Fibroblast of gingiva (primary cell): ENCODE measurements at regions not wholly inside any gene's neighbourhood (a gene's known extent, or its start where the extent isn't known, plus 50 kb on each side); places are given as distances from the start of the nearest gene placed in this dataset.

Experiments used
- DNase-seq: peaks from one replicate; pipeline ENCODE4 v3.0.0-alpha.2; 2011; ENCODE audit warnings: low read depth

DNA sequence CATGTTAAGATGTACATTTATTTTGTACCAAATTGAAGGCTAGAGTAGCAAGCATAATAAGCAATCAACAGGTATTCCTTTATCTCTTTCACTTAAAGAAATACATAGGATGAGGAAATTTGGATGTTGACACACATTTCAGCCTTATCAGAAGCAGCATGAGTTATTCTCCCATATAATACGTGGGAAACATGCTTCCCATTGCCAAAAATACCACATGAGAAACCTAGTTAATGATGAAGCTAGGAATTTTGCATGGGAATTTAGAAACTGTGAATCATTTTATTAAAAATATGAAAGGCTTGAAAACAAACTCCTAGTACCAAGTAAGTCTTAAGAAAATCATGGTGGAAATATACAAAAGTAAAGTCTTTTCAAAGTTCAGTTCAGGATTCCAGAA lies 751.8 kb downstream of the TSN start:
- no peak for DNase-seq

- no peak for DNase-seq
Measured at GRCh38 chr2:122512091-122512490, 756.6 kb downstream of the TSN start.

GRCh38 chr2:122514451-122514996 lies 759.1 kb downstream of the TSN start:
- DNase-seq: no peak

- no peak for DNase-seq
Measured at GRCh38 chr2:122515731-122516290, 760.4 kb downstream of the TSN start.

GRCh38 chr2:122516775-122517174 lies 761.3 kb downstream of the TSN start:
- no peak for DNase-seq

DNA sequence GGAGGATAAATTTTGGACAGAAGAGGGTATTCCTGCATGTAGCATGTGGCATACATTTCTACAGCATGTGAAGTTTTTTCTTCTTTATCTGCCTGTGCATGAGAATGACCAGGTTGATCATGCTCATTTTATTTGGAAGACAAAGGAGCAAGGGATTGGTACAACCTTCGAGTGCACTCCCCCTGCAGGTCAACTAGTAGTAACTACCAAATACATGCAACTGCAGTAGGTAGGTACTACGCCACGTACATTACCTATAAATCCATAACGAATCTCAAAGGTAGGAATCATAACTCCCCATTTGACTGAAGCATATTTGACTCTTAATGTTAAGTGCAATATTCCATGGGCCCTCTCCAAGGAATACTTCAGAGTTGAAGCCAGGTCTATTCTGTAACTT lies 763.9 kb downstream of the TSN start:
- DNase-seq: no peak

GRCh38 chr2:122519821-122520611 lies 764.6 kb downstream of the TSN start:
- no peak for DNase-seq

GRCh38 chr2:122523143-122523542 lies 767.7 kb downstream of the TSN start:
- DNase-seq: no peak

GRCh38 chr2:122523981-122524380 lies 768.5 kb downstream of the TSN start:
- no peak for DNase-seq

DNA sequence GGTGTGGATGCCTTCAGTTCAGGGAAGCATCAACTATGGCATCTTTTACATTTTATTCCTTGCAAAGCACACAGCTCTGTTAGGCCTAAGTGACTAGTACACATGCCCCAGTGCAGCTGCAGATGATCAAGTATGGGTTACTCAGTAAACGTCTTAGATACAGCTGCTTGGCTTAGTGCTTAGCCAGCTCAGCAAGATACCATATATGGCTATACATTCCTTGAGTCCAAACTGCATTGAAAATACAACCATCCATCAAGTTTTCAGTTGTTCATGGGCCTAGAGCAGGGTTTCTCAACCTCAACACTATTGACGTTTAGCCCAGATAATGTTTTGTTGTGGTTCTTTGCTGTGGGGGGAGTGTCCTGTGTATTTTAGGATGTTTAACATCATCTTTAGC lies 769.9 kb downstream of the TSN start:
- no peak for DNase-seq

GRCh38 chr2:122528061-122528460 lies 772.6 kb downstream of the TSN start:
- DNase-seq: no peak

DNA sequence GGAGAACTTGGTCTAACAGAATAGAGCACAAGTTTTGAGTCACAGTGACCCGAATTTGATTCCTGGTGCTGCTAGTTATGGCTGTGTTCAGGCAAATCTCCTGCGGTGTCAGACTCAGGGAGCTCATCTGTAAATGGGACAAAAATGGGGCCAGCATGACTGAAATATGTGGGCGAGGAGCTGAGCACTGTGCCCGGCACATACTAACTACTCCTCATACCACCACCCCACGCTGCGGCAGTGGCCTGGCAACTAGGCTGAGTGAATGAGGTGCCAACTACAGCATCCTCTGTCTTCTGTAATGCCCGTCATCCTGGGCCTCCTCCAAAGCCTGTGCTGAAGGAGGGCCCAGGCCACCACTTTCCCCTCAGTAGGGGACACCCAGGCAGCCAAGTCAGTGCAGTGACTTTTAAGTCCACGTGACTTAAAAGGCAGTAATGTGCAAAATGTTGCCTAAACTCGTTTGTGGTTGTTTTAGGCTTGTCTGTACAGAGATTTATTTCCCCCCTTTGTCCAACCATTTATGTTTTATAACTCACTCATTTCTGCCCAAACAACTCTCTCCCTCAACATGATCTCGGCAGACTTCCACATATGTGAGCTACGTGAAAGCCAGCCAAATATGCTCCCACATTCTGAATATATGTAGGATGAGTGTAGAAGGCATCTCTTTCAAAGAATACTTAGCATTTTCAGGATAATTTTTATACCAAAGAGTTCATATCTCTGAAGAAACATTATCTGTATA lies 773.7 kb downstream of the TSN start:
- DNase-seq: no peak

DNA sequence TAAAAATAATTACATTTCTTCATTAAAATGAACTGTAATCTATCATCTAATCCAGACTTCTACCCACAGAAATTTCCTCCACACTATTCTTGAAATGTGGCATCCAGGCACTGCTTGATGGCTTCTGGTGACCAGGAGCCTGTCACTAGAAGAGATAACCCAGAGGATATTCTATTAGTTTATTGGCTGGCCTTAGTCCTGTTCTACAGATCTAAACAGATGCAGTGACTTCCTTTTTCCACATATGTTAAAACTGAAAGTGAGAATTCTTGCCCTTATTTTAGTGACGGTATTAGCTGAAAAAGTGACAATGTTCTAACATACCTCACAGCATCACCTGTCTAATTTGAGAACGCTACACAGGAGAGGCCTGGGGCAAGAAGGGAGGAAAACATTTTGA lies 775.4 kb downstream of the TSN start:
- DNase-seq: no peak

DNA sequence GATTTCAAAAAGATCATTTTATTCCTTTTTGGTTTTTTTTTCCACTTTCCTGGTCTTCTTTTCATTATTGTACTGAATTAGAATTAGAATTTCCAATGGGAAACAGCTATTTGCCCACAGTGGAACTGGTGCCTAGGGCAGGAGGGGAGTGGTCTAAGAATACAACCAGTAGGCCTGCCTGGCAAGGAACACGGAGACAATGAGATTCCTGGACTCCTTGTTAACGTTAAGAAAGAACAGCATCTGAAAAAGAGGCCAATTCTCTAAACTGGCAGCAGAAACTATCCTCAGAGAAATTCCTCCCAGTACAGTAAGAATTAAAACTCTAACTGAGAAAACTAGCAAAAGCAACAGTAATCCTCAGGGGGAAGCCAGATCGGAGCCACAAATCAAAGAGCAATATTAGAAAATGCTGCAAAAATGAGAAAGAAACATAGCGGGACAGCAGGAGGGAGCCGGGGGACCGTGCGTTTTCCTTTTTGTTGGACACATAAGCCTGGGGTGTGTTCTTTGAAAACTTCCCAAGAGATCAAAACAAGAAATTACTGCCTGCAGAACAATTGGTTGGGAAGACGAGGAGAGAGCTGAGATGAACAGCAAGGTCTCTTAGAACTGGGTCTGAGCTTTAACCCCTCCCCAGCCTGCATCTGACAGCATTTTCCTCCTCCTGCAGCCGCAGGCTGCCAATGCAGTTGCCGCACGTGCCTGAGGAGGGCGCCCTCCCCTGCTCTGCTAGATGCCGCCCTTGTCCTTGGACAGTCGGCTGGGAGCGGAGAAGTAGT lies 776.0 kb downstream of the TSN start:
- DNase-seq: no peak

- no peak for DNase-seq
Measured at GRCh38 chr2:122532072-122532344, 776.6 kb downstream of the TSN start.

DNA sequence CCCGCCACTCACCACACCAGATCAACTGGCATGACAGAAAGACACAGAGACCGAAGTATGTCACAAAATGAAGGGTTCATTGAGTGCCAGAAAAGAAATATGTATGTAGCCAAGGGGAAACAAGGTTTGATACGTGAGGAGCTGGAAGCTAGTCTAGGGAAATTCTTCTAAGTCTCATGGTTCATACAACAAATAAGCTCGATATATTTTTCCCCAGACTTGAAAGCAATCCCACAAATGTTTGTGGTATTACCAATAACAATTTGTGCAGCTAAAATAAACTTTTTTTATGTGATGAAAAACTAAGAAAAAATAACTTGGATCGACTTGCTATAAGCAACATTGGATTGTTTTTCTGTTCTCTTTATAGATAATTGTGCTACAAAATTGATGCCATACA lies 777.0 kb downstream of the TSN start:
- DNase-seq: no peak

GRCh38 chr2:122535960-122536505 lies 780.6 kb downstream of the TSN start:
- DNase-seq: no peak

DNA sequence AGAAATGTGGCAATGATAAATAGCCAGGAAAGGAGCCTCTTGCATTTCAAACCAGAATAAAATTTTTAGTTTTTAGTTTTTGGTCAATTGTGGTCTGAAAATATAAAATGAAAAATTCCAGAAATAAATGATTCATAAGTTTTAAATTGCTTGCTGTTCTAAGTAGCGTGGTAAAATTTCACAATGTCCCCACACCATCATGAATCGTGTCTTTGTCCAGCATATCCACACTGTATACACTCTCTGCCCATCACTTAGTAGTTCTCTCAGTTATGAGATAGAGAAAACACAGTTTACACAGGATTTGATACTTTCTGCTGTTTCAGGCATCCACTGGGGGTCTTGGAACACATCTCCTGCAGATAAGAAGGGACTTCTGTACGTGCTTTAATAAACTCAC lies 783.9 kb downstream of the TSN start:
- DNase-seq: no peak

DNA sequence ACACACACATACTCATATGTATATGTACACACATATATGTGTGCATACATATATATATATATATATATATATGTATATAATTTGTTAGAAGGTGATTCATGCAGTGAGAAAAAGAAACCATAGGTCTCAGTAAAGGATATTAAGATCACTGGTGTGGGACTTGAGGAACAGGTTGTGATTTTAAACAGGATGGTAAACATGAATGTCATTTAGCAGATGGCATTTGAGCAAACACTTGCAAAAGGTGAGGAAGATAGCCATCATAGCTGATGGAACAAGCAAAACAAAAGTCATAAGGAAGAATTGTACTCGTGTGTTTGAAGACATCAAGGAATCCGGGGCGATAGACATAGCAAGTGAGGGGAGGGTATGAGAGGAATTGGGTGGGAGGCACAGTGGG lies 784.5 kb downstream of the TSN start:
- DNase-seq: no peak

- no peak for DNase-seq
Measured at GRCh38 chr2:122542236-122542635, 786.8 kb downstream of the TSN start.

DNA sequence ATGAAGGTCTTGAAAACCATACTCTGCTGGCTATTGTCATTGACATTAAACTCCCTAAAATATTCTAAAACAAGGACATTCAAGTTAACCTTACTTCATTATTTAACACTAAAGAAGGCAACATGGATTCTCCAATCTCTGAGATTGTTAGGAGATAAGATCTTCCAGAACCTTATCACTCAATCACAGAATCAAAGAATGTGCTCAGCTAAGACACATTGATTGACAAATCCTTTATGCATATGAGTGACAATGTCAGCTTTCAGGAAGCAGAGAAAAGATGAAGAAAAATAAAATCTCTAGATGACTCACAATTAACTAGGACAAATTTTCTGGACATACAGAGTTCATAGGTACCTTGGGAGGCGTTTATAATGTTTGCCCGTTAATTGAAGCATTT lies 787.2 kb downstream of the TSN start:
- DNase-seq: no peak

GRCh38 chr2:122543815-122544214 lies 788.4 kb downstream of the TSN start:
- DNase-seq: no peak
